ENCODE measurements at regions not wholly inside any gene's neighbourhood (a gene's known extent, or its start where the extent isn't known, plus 50 kb on each side); places are given as distances from the start of the nearest gene placed in this dataset.
"Not testable (repeated sequence)": the region's sequence is repeated elsewhere in the genome, so short reads cannot be mapped to it uniquely, and the experiment has no call there.

- DNase-seq (ENCODE audit: low read depth): no peak
- ChIA-PET POLR2A (interaction anchor here (0.7 kb wide), 1 partner anchor 232 kb away, joined by 3 read pairs; no protein-coding TSS in a partner anchor), CTCF (no interaction called here)
- H3K4me3 ChIP-seq (ENCODE audit: low read depth, low read length): no peak overlapping the region
- no peaks in the 10 kb centered on the region for H3K27me3 ChIP-seq (ENCODE audit: control insufficient read depth, insufficient read depth, low read length)
- H3K36me3 ChIP-seq (ENCODE audit: control insufficient read depth, insufficient read depth, low read length): no peaks in the 10 kb centered on the region
- no peak for TF ChIP-seq CTCF (IDR thresholded peaks at IDR 0.05; ENCODE audit: insufficient read depth, low read depth, low read length)
These were observed 228.7 kb downstream of the YTHDC2 start for GRCh38 chr5:113742176-113742575.

DNA sequence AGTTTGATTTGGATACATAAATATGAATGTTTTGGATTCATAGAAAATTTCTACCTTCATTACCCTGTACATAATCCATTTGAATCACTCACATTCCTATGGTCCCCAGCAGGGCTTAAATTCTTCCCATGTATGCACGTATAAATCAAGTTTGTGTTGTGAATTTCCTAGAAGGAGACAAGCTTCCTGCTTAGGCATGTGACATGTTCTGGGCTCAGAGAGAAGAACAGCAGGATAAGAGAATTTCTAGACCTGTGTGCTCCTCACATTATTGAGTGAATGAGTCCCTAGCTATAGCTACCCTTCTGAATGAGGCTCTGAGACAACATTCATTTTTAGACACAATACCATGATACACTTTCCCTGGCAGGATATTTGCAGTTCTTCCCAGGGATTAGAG lies 229.1 kb downstream of the YTHDC2 start:
- no peaks in the 10 kb centered on the region for H3K27me3 ChIP-seq (ENCODE audit: control insufficient read depth, insufficient read depth, low read length)

DNA sequence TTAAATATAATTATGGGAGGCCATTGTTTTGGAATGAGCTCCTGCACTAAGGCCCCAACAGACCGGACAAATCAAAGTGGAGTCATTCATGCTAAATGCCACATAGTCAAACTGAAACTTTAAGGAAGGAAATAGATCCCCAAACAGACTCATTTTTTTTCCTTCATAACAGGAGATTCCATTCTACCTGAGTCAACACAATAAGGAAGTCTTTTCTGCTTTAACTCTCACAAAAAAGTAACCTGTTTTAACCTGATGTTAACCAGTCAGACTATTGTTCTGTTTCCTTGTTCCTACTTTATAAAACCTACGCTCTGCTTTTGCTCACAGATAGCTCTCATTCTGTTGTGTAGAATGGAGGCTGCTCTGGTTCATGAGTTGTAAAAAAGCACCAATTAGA lies 234.9 kb downstream of the YTHDC2 start:
- H3K27me3 ChIP-seq (ENCODE audit: control insufficient read depth, insufficient read depth, low read length): no peaks in the 10 kb centered on the region
- POLR2A ChIA-PET: no interaction called here

More for the DNA sequence above, 229.1 kb downstream of the YTHDC2 start:
- H3K4me3 ChIP-seq (ENCODE audit: low read depth, low read length): no peak overlapping the region
- TF ChIP-seq CTCF (IDR thresholded peaks at IDR 0.05; ENCODE audit: insufficient read depth, low read depth, low read length): no peak
- ChIA-PET POLR2A (interaction anchor here (0.7 kb wide), 1 partner anchor 231 kb away, joined by 3 read pairs; no protein-coding TSS in a partner anchor), CTCF (no interaction called here)
- no peak for DNase-seq (ENCODE audit: low read depth)
- H3K36me3 ChIP-seq (ENCODE audit: control insufficient read depth, insufficient read depth, low read length): no peaks in the 10 kb centered on the region

GRCh38 chr5:113749334-113749733 lies 235.8 kb downstream of the YTHDC2 start:
- DNase-seq (ENCODE audit: low read depth): no peak
- ChIA-PET POLR2A (no interaction called here), CTCF (no interaction called here)
- Histone ChIP-seq H3K36me3 (ENCODE audit: control insufficient read depth, insufficient read depth, low read length) (no peaks in the 10 kb centered on the region), H3K4me3 (ENCODE audit: low read depth, low read length) (no peak overlapping the region), H3K27me3 (ENCODE audit: control insufficient read depth, insufficient read depth, low read length) (no peaks in the 10 kb centered on the region)
- no peak for TF ChIP-seq CTCF (IDR thresholded peaks at IDR 0.05; ENCODE audit: insufficient read depth, low read depth, low read length)

More for the DNA sequence above, 234.9 kb downstream of the YTHDC2 start:
- Histone ChIP-seq H3K4me3 (ENCODE audit: low read depth, low read length) (no peak overlapping the region), H3K36me3 (ENCODE audit: control insufficient read depth, insufficient read depth, low read length) (no peaks in the 10 kb centered on the region)
- CTCF ChIA-PET: no interaction called here
- no peak for TF ChIP-seq CTCF (IDR thresholded peaks at IDR 0.05; ENCODE audit: insufficient read depth, low read depth, low read length)
- DNase-seq (ENCODE audit: low read depth): no peak

DNA sequence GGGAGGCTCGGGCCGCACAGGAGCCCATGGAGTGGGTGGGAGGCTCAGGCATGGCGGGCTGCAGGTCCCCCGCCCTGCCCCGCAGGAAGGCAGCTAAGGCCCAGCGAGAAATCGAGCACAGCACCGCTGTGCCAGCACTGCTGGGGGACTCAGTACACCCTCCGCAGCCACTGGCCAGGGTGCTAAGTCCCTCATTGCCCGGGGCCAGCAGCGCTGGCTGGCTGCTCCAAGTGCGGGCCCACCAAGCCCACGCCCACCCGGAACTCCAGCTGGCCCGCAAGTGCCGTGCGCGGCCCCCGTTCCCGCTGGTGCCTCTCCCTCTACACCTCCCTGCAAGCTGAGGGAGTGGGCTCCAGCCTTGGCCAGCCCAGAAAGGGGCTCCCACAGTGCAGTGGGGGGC lies 239.7 kb downstream of the YTHDC2 start:
- not testable (repeated sequence) for H3K4me3 ChIP-seq (ENCODE audit: low read depth, low read length)

DNA sequence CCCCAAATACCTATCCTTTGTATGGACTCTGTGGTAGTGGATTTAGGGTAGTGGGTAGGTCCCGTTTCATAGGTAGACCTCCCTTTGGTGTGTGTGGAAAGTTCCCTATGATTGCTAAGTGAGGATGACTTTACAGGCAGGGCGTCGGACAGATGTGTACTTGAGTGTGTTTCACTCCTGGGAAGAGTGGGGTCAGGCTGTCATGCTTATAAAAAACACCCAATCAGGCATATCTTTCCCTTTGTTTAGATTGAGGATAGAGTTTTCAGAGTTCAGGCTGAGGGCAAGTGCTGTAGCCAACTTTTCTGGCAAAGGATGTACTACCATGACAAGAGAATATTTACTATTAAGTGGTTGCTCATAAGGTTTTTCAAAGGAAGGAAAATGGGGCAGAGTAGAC lies 242.0 kb downstream of the YTHDC2 start:
- no peaks in the 10 kb centered on the region for H3K27me3 ChIP-seq (ENCODE audit: control insufficient read depth, insufficient read depth, low read length)
- no peak for TF ChIP-seq CTCF (IDR thresholded peaks at IDR 0.05; ENCODE audit: insufficient read depth, low read depth, low read length)
- no peak overlapping the region for H3K4me3 ChIP-seq (ENCODE audit: low read depth, low read length)
- ChIA-PET POLR2A (no interaction called here), CTCF (no interaction called here)
- no peak for DNase-seq (ENCODE audit: low read depth)
- no peaks in the 10 kb centered on the region for H3K36me3 ChIP-seq (ENCODE audit: control insufficient read depth, insufficient read depth, low read length)

More for the DNA sequence above, 239.7 kb downstream of the YTHDC2 start:
- H3K27me3 ChIP-seq (ENCODE audit: control insufficient read depth, insufficient read depth, low read length); DNase-seq (ENCODE audit: low read depth); H3K36me3 ChIP-seq (ENCODE audit: control insufficient read depth, insufficient read depth, low read length); POLR2A ChIA-PET; CTCF ChIA-PET: not testable (repeated sequence)

All from BJ (cell line).